ENCODE measurements at regions not wholly inside any gene's neighbourhood (a gene's known extent, or its start where the extent isn't known, plus 50 kb on each side); places are given as distances from the start of the nearest gene placed in this dataset.
"Not testable (repeated sequence)": the region's sequence is repeated elsewhere in the genome, so short reads cannot be mapped to it uniquely, and the experiment has no call there.

GRCh38 chr4:83213640-83214039 lies 71.0 kb downstream of the COQ2 start:
- DNase-seq (ENCODE audit: low spot score), result no peak

- no peak for DNase-seq (ENCODE audit: low spot score)
These were observed 72.4 kb downstream of the COQ2 start for GRCh38 chr4:83212041-83212851.

- peak; percentile 11 for DNase-seq (ENCODE audit: low spot score)
These were observed 75.2 kb downstream of the COQ2 start for GRCh38 chr4:83209419-83209818.

GRCh38 chr4:83208371-83209365 lies 75.9 kb downstream of the COQ2 start:
- DNase-seq (ENCODE audit: low spot score), result peak; percentile 45

- peak; percentile 84 for DNase-seq (ENCODE audit: low spot score)
These were observed 77.0 kb downstream of the COQ2 start for GRCh38 chr4:83207497-83208101.

GRCh38 chr4:83205760-83206159 lies 78.8 kb downstream of the COQ2 start:
- no peak for DNase-seq (ENCODE audit: low spot score)

- no peak for DNase-seq (ENCODE audit: low spot score)
These were observed 79.9 kb downstream of the COQ2 start for GRCh38 chr4:83204731-83205130.

GRCh38 chr4:83201761-83202160 lies 82.8 kb downstream of the COQ2 start:
- no peak for DNase-seq (ENCODE audit: low spot score)

- no peak for DNase-seq (ENCODE audit: low spot score)
These were observed 83.2 kb upstream of the PLAC8 start for GRCh38 chr4:83197555-83198235.

GRCh38 chr4:83196921-83197320 lies 82.4 kb upstream of the PLAC8 start:
- DNase-seq (ENCODE audit: low spot score), result no peak

GRCh38 chr4:83195269-83195668 lies 80.7 kb upstream of the PLAC8 start:
- no peak for DNase-seq (ENCODE audit: low spot score)

- DNase-seq (ENCODE audit: low spot score), result not testable (repeated sequence)
These were observed 80.1 kb upstream of the PLAC8 start for GRCh38 chr4:83194588-83194987.

- DNase-seq (ENCODE audit: low spot score), result no peak
These were observed 78.1 kb upstream of the PLAC8 start for GRCh38 chr4:83192634-83193033.

- peak; percentile 13 for DNase-seq (ENCODE audit: low spot score)
These were observed 76.5 kb upstream of the PLAC8 start for GRCh38 chr4:83191026-83191425.

GRCh38 chr4:83189631-83190136 lies 75.2 kb upstream of the PLAC8 start:
- DNase-seq (ENCODE audit: low spot score), result no peak

- no peak for DNase-seq (ENCODE audit: low spot score)
These were observed 66.0 kb upstream of the PLAC8 start for GRCh38 chr4:83180431-83180968.

GRCh38 chr4:83179205-83179604 lies 64.7 kb upstream of the PLAC8 start:
- no peak for DNase-seq (ENCODE audit: low spot score)

- DNase-seq (ENCODE audit: low spot score), result no peak
These were observed 63.5 kb upstream of the PLAC8 start for GRCh38 chr4:83178029-83178428.

- DNase-seq (ENCODE audit: low spot score), result no peak
These were observed 62.7 kb upstream of the PLAC8 start for GRCh38 chr4:83177182-83177581.

GRCh38 chr4:83174844-83175414 lies 60.4 kb upstream of the PLAC8 start:
- no peak for DNase-seq (ENCODE audit: low spot score)

GRCh38 chr4:83172371-83172770 lies 57.8 kb upstream of the PLAC8 start:
- no peak for DNase-seq (ENCODE audit: low spot score)
